ENCODE measurements at regions not wholly inside any gene's neighbourhood (a gene's known extent, or its start where the extent isn't known, plus 50 kb on each side); places are given as distances from the start of the nearest gene placed in this dataset.

GRCh38 chr10:62626817-62627216 is 177.7 kb upstream of the ADO start:
- no peak for DNase-seq (ENCODE audit: low read depth in 2 of 2)

- no peak for DNase-seq (ENCODE audit: low read depth in 2 of 2)
Observed at GRCh38 chr10:62627983-62628382, 176.5 kb upstream of the ADO start.

DNA sequence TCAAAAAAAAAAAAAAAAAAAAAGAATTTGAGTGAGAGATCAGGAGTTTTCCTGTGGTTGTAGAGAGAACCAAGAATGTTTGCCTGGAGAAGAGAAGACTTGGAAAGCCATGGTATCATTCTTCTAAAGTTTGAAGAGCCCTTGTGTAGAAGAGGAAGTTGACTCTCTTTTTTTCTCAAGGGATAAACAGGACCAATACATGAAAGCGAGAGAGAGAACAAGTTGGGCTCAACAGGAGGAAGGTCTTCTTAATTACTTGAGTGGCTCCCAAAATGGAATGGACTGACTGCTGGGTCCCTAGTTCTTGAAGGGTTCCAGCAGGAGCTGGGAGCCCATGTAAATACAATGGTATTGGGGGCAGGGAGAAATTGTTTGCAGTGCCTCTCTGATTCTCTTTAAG is 173.3 kb upstream of the ADO start:
- no peak for DNase-seq (ENCODE audit: low read depth in 2 of 2)

DNA sequence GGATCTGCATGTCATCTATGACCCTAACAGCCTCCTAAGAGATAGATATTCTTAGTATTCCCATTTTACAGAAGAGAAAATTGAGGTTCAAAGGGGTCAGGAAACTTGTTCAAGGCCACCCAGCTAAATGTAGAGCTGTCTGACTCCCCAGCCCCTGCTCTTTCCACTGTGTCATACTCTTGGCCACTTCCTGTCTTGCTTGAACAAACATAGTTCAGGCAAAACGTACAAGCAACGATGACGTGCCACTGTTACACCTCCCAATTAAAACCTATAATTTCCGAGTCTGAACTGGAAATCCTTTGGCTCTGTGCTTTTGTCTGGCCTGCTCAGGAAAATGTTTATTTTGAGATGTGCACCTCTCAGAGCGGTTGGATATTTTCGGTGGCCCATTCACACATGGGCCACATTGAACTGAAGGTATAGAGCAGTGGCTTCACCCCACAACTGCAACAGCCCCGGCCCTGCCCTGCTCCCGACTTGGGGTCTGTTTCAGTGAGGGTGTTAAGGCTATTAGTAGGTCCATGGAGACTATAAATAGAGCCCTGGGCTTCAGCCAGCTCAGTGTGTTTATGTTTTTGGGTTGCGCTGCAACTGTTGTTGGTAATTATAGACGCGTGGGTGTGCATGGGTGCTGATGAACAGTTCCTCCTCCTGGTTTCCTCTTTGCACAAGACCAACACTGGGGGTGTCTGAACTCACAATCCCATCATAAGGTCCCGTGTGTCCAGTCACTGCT is 172.3 kb upstream of the ADO start:
- DNase-seq (ENCODE audit: low read depth in 2 of 2) = no peak

DNA sequence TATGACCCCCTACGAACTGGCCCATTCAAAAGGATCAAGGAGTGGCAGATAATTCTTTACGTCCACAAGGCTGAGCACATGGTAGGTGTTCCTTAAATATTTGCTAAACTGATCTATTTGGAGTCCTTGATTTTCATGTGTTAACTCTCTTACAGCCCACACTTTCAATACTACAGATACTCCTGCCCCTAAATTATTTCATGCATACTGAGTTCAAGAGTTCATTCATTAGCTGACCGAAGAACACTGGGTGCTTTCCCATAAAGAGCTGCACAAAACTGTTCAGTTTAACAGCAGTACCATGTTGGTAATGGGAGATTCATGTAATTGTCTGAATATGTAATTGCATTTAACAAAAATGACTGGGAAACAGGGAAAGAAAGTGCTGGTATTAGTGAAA is 170.5 kb upstream of the ADO start:
- no peak for DNase-seq (ENCODE audit: low read depth in 2 of 2)

- DNase-seq (ENCODE audit: low read depth in 2 of 2) = no peak
Observed at GRCh38 chr10:62634576-62634975, 169.9 kb upstream of the ADO start.

GRCh38 chr10:62635127-62635526 is 169.4 kb upstream of the ADO start:
- no peak for DNase-seq (ENCODE audit: low read depth in 2 of 2)

GRCh38 chr10:62636825-62637248 is 167.7 kb upstream of the ADO start:
- no peak for DNase-seq (ENCODE audit: low read depth in 2 of 2)

DNA sequence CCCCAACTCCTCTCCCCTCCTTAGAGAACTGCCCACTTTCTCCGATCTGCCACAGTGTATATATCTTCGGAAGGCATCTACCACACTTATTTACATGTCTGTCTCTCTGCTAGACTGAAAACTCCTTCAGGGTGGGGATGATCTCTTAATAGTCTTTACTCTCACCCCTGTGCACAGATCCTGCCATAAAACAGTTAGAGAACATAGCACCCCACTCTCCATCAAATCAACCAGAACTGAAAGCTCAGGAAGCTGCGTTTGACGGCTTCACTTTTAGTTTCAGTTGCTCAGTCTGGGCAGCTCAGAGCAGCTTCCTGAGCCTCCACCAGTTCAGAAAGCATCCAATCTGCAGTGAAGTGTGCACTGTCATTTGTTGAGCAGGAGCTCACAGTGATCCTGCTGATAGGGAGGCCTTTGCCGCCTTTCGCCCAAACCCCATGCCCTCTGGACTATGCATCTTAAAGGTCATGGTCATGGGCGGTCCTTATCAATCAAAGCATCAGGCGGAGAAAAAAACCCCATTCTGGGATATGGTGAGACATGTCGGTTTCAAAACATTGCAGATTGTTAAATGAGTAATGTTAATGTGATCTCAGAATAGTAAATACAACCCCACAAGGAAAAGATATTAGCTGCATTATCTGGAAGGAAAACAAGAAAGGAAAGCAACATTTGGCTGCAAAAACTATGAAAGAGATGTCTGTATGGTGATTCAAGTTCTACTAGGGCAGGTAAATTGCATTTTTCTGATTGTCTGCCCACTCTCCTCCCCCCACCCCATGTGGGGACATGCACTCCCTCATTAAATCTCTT is 167.1 kb upstream of the ADO start:
- DNase-seq (ENCODE audit: low read depth in 2 of 2) = no peak

GRCh38 chr10:62638062-62638477 is 166.4 kb upstream of the ADO start:
- DNase-seq (ENCODE audit: low read depth in 2 of 2) = no peak

- DNase-seq (ENCODE audit: low read depth in 2 of 2) = no peak
Observed at GRCh38 chr10:62639144-62639543, 165.4 kb upstream of the ADO start.

DNA sequence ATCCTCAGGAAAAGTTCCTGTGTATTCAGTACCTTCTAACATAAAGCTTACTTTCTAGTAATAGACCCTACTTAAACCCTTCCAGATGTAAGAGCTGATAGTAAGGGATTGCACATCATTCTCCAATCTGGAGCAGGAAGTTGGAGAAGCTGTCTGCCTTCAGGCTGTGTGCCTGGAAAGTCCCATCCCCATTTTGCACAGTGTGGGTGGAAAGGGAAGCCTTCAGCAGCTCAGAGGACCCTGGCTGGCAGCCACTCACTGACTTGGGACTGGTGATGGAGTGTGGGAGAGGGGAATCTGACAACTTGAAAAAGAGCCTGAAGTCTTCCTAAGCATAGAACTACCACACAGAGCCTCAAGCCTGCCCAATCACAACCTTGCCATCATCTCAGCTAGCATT is 164.1 kb upstream of the ADO start:
- no peak for DNase-seq (ENCODE audit: low read depth in 2 of 2)

DNA sequence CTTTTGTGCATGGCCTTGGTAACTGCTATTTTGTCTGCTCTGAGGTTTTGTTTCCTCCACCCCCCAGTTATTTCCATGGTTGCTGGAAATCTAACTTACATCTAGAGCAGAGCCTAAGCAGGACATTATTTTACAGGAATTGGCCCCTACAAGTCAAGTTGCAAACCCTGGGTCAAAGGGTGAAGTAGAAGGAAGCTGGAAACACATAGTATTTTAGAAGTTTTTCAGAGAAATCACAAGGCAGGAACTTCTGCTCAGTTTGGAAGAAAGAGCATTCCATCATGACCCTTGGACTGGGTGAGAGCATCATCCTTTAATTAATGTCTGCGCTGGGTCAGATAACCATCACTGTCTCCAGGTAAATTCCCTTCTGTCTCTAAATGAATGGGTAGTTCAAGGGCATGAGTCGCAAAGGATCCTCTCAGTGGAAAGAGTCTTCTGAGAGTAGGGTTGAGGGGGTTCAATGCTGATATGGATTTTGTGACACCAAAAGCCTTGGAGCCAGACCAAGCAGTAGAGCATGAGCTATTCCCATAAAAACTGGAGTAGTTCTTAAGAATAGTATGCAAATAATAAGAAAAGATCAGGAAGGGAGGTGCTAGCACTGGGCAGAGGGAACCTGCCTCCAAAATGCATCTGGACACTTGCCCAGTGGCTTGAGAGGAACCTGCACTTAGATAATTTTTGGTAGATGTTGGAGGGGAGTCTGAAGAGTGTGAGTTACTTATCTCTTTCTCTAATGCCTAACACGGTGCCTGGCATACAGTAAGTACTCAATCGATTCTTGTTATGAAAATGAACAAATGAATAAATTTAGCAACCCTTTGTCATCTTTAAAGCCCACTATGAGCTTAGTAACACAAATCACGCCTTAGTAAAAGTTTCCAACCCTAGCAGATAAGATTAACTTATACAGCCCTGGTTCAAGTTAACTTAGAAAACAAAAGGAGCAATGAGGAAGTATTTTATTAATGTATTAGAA is 160.6 kb upstream of the ADO start:
- DNase-seq (ENCODE audit: low read depth in 2 of 2) = no peak

DNA sequence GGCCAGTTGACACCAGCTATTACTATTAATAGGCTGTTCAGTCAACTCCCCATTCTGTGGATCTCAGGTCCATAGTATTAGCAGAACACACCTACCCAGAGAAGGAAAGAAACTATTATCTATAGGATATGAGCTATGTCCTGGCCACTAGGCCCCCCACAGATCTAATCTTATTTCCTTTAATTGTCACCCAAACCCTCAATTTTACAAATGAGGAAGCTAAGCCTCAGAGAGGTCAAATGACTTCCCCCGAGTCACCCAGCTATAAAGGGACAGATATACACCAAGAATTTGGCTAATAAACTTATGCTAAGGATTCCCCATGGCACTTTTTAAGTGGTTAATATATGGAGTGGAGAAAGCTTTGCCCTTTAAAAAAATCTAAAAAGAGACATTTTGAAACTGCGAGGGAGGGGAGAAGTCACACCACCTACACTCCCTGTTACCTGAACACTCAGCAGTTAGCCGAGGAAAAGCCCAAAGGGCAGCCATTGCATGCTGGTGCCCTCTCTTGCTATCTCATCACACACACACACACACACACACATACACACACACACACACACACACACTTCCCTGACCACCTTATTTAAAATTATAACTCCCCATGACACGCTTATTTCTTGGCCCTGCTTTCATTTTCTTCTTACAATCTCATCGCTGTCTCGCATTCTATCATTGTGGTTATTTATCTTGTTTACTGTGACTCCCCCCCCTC is 157.0 kb upstream of the ADO start:
- no peak for DNase-seq (ENCODE audit: low read depth in 2 of 2)

DNA sequence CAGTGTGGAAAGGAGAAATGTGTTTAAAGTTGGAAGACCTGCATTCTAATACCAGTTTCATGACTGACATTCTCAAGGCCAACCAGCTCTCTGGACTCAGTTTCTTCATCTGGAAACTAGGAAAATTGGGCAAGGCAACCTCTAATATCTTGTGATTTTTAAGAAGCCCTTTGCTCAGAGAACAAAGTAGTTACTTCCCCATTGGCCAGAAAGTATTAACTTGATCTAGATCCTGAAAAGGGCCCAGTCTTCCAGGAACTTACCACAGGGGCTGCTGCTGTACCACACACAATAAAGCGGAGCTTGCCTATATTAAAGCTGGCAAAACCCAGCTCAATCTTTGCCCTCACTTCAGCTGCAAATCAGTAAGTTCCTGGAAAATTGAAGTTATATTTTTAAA is 155.6 kb upstream of the ADO start:
- no peak for DNase-seq (ENCODE audit: low read depth in 2 of 2)

DNA sequence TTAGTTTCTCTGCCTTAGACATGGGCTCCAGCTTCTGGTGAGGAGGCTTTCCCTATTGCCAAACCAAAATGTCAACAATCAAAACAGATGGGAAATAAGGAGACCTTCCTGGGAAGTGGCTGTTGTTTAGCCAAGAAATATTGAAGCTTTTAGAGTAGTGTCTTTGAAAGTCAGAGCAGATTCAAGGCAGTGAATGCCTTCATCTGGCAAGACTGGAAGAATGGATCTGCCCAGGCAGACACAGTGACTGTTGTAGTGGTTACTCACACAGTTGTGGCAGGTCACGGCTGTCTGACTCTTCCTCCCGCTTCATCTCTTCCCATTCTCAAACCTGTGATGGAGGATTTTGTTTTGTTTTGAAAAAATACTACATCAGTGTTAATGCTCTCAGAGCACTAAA is 154.1 kb upstream of the ADO start:
- DNase-seq (ENCODE audit: low read depth in 2 of 2) = no peak

DNA sequence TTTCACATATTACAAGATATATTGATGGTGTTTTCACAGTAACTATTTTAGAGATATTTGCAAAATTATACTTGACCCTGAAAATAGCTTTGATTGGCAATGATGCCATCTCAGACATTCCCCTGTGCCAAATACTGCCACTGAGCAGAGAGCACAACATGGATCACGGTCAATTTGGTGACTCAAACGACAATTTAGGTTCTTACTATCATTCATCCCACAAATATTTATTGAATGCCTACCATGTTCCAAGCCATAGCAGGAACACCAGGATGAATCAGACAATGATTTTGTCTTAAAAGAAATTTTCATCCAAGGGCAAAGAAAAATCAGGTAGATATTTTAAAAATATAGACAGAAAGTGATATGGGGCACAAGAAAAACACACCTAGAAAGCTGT is 153.2 kb upstream of the ADO start:
- no peak for DNase-seq (ENCODE audit: low read depth in 2 of 2)

- DNase-seq (ENCODE audit: low read depth in 2 of 2) = no peak
Observed at GRCh38 chr10:62652114-62652513, 152.4 kb upstream of the ADO start.

DNA sequence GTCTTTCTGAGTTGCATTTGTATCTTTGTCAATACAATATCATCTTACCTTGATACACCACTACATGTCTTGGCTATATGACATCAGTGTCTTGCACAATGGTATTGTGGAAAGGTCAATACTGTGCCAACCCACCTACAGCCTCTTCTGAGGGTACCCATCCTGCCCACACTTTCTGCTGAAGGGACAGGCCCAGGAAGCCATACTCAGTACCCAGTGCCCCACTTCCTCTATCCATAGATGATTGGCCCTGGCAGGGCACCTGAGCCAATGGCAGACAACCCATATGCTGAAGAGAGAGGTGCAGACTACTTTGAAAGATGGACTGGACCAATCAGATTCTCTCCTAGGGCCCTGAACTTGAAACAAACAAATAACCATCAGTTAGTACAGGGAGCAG is 152.0 kb upstream of the ADO start:
- DNase-seq (ENCODE audit: low read depth in 2 of 2) = no peak

- DNase-seq (ENCODE audit: low read depth in 2 of 2) = no peak
Observed at GRCh38 chr10:62653254-62653653, 151.3 kb upstream of the ADO start.

- DNase-seq (ENCODE audit: low read depth in 2 of 2) = no peak
Observed at GRCh38 chr10:62654966-62655336, 149.6 kb upstream of the ADO start.

Data from stimulated activated CD8-positive, alpha-beta memory T cell treated with anti-CD3 and anti-CD28 coated beads, Interleukin-7, amount 100 ng/mL, for 1 hour (primary cell).